ENCODE measurements at regions not wholly inside any gene's neighbourhood (a gene's known extent, or its start where the extent isn't known, plus 50 kb on each side); places are given as distances from the start of the nearest gene placed in this dataset.
"Not testable (repeated sequence)": the region's sequence is repeated elsewhere in the genome, so short reads cannot be mapped to it uniquely, and the experiment has no call there.

- TF ChIP-seq EZH2phosphoT487 (IDR thresholded peaks at IDR 0.05; ENCODE audit: borderline replicate concordance, low read length) = not testable (repeated sequence)
- TF ChIP-seq, protein P1, sequence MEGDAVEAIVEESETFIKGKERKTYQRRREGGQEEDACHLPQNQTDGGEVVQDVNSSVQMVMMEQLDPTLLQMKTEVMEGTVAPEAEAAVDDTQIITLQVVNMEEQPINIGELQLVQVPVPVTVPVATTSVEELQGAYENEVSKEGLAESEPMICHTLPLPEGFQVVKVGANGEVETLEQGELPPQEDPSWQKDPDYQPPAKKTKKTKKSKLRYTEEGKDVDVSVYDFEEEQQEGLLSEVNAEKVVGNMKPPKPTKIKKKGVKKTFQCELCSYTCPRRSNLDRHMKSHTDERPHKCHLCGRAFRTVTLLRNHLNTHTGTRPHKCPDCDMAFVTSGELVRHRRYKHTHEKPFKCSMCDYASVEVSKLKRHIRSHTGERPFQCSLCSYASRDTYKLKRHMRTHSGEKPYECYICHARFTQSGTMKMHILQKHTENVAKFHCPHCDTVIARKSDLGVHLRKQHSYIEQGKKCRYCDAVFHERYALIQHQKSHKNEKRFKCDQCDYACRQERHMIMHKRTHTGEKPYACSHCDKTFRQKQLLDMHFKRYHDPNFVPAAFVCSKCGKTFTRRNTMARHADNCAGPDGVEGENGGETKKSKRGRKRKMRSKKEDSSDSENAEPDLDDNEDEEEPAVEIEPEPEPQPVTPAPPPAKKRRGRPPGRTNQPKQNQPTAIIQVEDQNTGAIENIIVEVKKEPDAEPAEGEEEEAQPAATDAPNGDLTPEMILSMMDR (IDR thresholded peaks at IDR 0.05; ENCODE audit: low read depth, low read length, poor library complexity, severe bottlenecking) = not testable (repeated sequence)
Observed at GRCh38 chr2:111505267-111505666, 378.7 kb downstream of the ANAPC1 start.

All from DOHH2 (cell line).